Gastroesophageal sphincter (tissue), 3 donors: ENCODE measurements at regions not wholly inside any gene's neighbourhood (a gene's known extent, or its start where the extent isn't known, plus 50 kb on each side); places are given as distances from the start of the nearest gene placed in this dataset.

Experiments
- CTCF ChIP-seq, 4 experiments: fragments of 200-600 bp in 2 of 4; fragments of 450-650 bp in 2 of 4; sonication (generic) in 1 of 4; IDR thresholded peaks; one replicate each; pipeline ENCODE4 v1.5.1; 2017 to 2019; ENCODE audit warnings: antibody characterized with exemption in 4 of 4, mild to moderate bottlenecking in 2 of 4, moderate library complexity in 2 of 4
- POLR2A ChIP-seq, 2 donors: fragments of 450-650 bp; IDR thresholded peaks; one replicate each; pipeline ENCODE4 v1.6.1; 2017; ENCODE audit warnings: antibody characterized with exemption in 2 of 2, mild to moderate bottlenecking in 2 of 2, moderate library complexity in 1 of 2
- POLR2AphosphoS5 ChIP-seq: sonication (generic); formaldehyde crosslinking; IDR thresholded peaks from one replicate; pipeline ENCODE4 v1.6.1; 2017; ENCODE audit warnings: antibody characterized with exemption

DNA sequence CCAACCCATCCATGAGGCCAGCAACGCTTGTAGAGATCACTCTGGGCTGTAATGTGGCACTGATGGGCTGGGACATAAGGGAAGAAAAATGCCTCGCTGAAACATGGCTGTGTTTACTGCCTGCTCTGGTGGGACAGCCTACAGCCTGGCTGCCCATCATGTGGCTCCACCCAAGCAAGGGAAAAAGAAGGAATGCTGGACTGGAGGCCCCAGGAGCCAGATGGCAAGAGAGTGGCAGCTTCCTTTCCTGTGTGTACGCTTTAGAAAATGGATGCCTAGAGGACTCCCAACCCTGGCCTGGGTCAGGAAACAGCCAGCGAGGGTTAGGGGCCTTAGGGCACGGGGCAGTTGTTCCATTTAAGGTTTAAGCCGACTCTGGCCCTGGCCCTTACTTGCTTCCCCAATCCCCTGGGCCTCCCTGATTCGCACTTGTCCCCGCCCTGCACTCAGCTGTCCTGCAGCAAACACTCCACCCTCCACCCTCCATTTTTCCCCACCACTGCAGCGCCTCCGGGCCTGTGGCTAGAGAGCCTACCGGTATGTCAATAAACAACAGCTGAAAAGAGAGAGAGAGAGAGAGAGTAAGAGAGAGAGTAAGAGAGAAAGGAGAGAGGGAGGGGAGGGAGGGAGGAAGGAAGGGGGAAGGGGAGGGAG is 819.4 kb downstream of the SEMA5A start:
- TF ChIP-seq CTCF (IDR thresholded peaks at IDR 0.05) (no peak), POLR2A (IDR thresholded peaks at IDR 0.05) (no peak), POLR2AphosphoS5 (no peak)
